AG04449 (cell line): ENCODE measurements at regions not wholly inside any gene's neighbourhood (a gene's known extent, or its start where the extent isn't known, plus 50 kb on each side); places are given as distances from the start of the nearest gene placed in this dataset.

ENCODE experiments used
- CTCF ChIA-PET: fragments of 350-600 bp; formaldehyde crosslinking; extraction: SDS; loops from one replicate; lab custom pipeline; 2021; ENCODE audit warnings: antibody characterized with exemption; lab: Yijun Ruan, JAX
- POLR2A ChIA-PET: fragments of 400-600, 350-600 bp; formaldehyde crosslinking; extraction: SDS; loops from one replicate; lab custom pipeline; 2020; ENCODE audit warnings: antibody characterized with exemption, inconsistent platforms; lab: Yijun Ruan, JAX
- DNase-seq: peaks from one replicate; pipeline ENCODE4 v3.0.0-alpha.2; 2010; ENCODE audit warnings: low read depth, low spot score
- H3K4me3 ChIP-seq: 2 replicates; pipeline ENCODE4 v1.5.1; 2011; ENCODE audit warnings: low read depth, mild to moderate bottlenecking, control low read depth, low read length
- TF ChIP-seq, protein P1 (sequence below): IDR thresholded peaks from one replicate; pipeline ENCODE4 v1.5.1; 2011; ENCODE audit warnings: mild to moderate bottlenecking, moderate library complexity, low read length, control low read depth, inconsistent platforms; ENCODE audit not compliant: insufficient read depth; ENCODE audit errors: missing control alignments

DNA sequence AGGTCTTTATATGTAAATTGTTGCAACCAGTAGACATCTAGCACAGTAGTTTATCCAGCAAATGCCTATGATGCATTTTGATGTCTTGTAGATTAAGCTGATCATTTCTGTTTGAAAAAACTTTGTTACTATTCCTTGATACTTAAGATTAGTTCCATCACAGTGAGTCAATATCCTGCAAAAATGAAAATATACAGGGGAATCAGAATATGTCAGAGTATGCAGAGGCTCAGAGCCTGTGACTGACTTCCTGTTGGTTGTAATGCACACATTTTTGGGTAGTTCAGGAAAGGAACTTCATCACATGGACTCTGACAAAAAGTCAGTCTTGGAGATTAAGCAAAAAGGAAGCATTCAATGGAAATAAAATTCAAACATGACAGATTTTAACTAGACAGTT is 815.5 kb downstream of the FAT4 start:
- CTCF ChIA-PET: no interaction called here
- POLR2A ChIA-PET: no interaction called here

DNA sequence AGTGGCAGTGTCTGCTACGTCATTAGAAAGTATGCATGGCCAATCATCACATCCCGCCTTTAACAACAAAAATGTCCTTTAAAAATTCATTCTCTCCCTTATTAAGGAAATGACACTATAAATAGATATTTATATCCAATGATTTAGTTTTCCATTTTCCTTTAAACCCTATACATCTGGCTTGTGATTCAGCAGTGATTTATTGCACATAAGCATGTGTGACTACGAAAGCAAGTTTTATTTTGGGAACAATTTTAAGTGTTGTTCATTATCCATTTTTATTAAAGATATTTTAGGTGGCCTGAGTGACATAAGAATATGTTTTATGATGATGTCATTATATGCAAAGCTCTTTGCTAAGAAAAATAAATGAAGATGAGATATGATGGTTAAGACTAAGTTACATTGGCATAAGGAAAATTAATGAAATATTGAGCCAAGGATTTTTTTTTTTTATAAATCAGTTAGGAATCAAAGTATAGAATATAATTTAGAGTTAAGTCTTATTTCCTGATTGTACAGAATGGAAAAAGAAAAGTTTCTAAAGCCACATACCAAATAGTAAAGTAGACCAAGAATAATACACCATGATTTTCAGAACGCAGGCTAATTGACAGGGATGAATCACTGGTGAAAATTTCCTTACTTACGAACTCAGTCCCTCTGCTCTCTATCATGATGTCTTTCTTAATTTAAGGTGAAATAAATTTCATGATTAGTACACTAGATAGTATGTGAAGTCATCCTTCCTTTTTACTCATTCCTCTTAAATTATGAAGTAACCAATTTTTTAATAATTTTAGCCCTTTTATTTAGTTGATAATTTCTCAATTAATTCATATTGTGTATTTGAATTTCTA is 822.4 kb downstream of the FAT4 start:
- H3K4me3 ChIP-seq: no peak overlapping the region
- no peak for DNase-seq
- ChIA-PET CTCF (no interaction called here), POLR2A (no interaction called here)
- TF ChIP-seq, protein P1, sequence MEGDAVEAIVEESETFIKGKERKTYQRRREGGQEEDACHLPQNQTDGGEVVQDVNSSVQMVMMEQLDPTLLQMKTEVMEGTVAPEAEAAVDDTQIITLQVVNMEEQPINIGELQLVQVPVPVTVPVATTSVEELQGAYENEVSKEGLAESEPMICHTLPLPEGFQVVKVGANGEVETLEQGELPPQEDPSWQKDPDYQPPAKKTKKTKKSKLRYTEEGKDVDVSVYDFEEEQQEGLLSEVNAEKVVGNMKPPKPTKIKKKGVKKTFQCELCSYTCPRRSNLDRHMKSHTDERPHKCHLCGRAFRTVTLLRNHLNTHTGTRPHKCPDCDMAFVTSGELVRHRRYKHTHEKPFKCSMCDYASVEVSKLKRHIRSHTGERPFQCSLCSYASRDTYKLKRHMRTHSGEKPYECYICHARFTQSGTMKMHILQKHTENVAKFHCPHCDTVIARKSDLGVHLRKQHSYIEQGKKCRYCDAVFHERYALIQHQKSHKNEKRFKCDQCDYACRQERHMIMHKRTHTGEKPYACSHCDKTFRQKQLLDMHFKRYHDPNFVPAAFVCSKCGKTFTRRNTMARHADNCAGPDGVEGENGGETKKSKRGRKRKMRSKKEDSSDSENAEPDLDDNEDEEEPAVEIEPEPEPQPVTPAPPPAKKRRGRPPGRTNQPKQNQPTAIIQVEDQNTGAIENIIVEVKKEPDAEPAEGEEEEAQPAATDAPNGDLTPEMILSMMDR: no peak

More for the DNA sequence above, 815.5 kb downstream of the FAT4 start:
- DNase-seq: no peak
- TF ChIP-seq, protein P1: no peak
- no peak overlapping the region for H3K4me3 ChIP-seq

DNA sequence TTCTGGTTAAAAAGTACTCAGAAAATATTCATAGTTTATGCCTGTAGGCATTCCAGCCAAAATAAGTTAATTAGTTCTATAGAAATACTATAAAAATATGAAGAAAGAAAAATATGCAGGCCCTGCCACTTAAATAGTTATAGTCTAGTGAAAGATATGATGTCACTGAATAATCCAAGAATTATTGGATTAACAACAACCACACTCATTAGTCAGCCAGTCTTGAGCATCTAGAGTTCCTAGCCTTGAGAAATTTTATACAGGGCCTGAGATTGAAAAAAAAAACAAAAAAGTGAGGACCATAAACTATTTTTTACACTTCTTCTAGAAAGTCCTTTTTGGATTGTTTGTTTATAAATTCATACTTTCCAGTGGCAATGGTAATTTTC is 823.0 kb downstream of the FAT4 start:
- TF ChIP-seq, protein P1: no peak
- DNase-seq: no peak
- H3K4me3 ChIP-seq: no peak overlapping the region
- ChIA-PET CTCF (no interaction called here), POLR2A (no interaction called here)

DNA sequence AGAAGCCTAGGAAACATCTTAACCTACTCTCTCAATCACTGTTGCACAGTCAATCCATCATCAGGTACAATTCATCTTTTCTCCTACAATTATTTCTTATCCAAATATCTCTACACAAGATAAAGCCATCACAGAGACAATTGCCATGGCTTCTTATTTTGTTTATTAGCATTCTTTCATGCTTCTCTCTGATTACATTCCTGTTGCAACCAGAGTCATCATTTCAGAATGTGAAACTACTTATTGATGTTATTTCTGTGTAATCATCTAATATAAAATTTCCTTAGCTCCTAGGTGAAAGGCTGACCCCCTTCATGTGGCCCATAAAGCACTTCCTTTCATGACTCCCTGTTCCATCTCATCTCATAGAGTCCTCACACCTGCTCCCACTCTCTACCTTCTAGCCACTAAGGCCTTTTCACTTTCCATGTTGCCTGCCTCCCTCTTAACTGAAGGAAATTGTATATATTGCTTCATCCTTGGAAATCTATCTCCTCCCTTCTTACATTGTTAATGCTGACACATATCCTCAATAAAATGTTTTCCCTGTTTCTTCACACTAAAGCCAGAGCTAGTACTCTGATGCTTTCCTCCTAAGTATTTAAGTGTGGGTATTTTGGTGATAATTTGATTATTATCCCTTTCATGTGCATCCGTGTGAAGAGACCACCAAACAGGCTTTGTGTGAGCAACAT is 829.9 kb downstream of the FAT4 start:
- POLR2A ChIA-PET: no interaction called here
- no peak for DNase-seq
- H3K4me3 ChIP-seq: no peak overlapping the region
- CTCF ChIA-PET: no interaction called here
- TF ChIP-seq, protein P1: no peak

DNA sequence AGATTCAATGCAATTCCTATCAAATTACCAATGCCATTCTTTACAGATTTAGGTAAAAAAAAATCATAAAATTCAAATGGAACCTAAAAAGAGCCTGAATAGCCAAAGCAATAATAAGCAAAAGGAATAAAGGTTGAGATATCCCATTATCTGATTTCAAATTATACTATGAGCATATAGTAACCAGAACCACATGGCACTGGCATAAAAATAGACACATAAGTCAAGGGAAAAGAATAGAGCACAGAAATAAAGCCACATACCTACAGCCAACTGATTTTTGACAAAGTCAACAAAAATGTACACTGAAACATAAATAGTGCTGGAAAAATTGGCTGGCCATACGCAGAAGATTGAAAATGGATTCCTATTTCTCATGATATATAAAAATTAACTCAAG is 853.7 kb downstream of the FAT4 start:
- TF ChIP-seq, protein P1: no peak
- CTCF ChIA-PET: no interaction called here

DNA sequence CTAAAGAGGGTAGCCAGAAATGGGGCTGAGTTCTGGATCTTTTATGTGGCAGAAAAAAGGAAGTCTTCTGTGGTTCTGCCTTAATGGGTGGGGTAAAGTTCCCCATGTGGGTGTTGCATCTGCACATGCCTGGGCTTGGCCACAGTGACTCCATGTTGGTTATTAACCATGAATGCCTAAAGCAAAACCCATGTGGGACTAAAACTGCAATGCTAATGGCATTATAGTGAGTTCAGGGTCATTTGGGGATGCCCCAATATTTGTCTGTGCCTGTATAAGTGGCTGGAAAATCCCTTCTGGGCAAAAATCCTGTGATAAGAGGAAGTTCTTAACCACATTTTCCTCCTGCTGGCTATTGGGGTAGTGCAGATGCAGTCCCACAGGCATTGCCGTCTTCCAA is 857.4 kb downstream of the FAT4 start:
- POLR2A ChIA-PET: no interaction called here
- no peak for DNase-seq
- no peak overlapping the region for H3K4me3 ChIP-seq
- TF ChIP-seq, protein P1: no peak
- CTCF ChIA-PET: no interaction called here

More for the DNA sequence above, 853.7 kb downstream of the FAT4 start:
- DNase-seq: no peak
- POLR2A ChIA-PET: no interaction called here
- H3K4me3 ChIP-seq: no peak overlapping the region
